ENCODE measurements at regions not wholly inside any gene's neighbourhood (a gene's known extent, or its start where the extent isn't known, plus 50 kb on each side); places are given as distances from the start of the nearest gene placed in this dataset.

DNA sequence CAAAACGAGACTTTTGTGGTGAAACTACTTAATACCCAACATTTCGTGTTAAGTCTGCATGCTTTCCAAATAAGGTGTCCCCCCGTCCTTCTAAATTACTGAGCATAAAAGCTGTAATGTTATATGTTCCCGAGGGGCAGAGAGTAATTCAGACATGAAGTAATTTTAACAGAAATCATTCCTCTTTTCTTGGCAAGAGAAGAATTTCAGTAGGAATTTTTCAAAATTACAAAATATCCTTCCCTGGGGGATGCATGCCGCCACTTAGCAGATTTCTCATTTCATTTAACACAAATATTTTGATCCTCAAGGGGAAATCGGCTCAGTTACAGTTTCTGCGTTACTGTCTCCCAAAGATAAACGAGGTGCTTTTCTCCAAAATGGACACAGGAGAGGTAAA, 213.2 kb upstream of the RHOBTB1 start:
- no peaks in the 10 kb centered on the region for H3K79me2 ChIP-seq (ENCODE audit: insufficient read depth, low read length)
- H4K20me1 ChIP-seq (ENCODE audit: insufficient read depth, low read length): no peaks in the 10 kb centered on the region
- intact Hi-C loops (cut with micrococcal nuclease): no loop called here
- H3K36me3 ChIP-seq (replicated peaks in 1 of 2; ENCODE audit: control insufficient read depth in 1 of 2, insufficient read depth in 2 of 2, low read length in 2 of 2): no peaks in the 10 kb centered on the region
- no CpG with 5 or more reads among the region's 8 CpGs for WGBS (ENCODE audit: insufficient coverage)
- no peak overlapping the region for H3K27ac ChIP-seq (ENCODE audit: low read depth in 1 of 2, low read length in 2 of 2)
- no peak overlapping the region for H2AFZ ChIP-seq (ENCODE audit: insufficient read depth, low read depth, low read length, poor library complexity, severe bottlenecking)
- no peak overlapping the region for H3K4me2 ChIP-seq (replicated peaks; ENCODE audit: extremely low read depth, low read length, poor library complexity, severe bottlenecking)
- H3K9me3 ChIP-seq (replicated peaks in 1 of 2; ENCODE audit: control insufficient read depth in 1 of 2, insufficient read depth in 1 of 2, low read length in 2 of 2): peaks cover 0 to 7% of the 10 kb centered on the region in 2 donors
- Mint-ChIP-seq H3K4me3 (no peak overlapping the region), H3K36me3 (no peaks in the 10 kb centered on the region), H3K9me3 (peaks cover 2 to 10% (median 6%) of the 10 kb centered on the region in 7 donors), H3K27me3 (ENCODE audit: low read depth in 3 of 3) (no peaks in the 10 kb centered on the region), H3K4me1 (no peaks in the 10 kb centered on the region), H3K27ac (no peak overlapping the region)
- H3K4me3 ChIP-seq (replicated peaks in 1 of 3; ENCODE audit: low read depth in 2 of 3, low read length in 3 of 3): no peak overlapping the region
- no peaks in the 10 kb centered on the region for H3K4me1 ChIP-seq (ENCODE audit: control insufficient read depth in 1 of 2, insufficient read depth in 2 of 2, low read length in 2 of 2)
- TF ChIP-seq CTCF (IDR thresholded peaks at IDR 0.05): no peak
- no peak for DNase-seq
- no peaks in the 10 kb centered on the region for H3K27me3 ChIP-seq (ENCODE audit: control insufficient read depth in 2 of 2, insufficient read depth in 2 of 2, low read length in 2 of 2)
- no peak overlapping the region for H3K9ac ChIP-seq (ENCODE audit: insufficient read depth, low read length, poor library complexity, severe bottlenecking)

DNA sequence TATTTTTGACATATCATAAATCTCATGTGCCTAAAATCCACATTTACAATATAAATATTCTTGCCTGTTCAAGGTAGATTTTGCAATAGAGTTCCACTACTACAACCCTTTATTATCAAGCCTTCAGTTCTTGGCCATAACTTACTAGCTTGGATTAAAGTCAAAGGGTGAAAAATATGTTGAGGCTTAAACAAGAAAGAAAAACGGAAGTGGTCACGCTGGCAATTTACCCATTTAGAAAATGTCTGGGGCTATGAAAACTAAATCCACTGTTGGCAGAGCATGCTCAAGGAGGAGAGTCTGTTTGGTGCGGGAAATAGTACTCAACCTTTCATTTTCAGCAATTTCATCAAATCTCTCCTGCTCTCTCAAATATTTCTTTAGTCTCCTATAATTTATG, 209.8 kb upstream of the RHOBTB1 start:
- no peaks in the 10 kb centered on the region for H3K4me1 ChIP-seq (ENCODE audit: control insufficient read depth in 1 of 2, insufficient read depth in 2 of 2, low read length in 2 of 2)
- WGBS (ENCODE audit: insufficient coverage): no CpG with 5 or more reads among the region's 3 CpGs
- H3K36me3 Mint-ChIP-seq: no peaks in the 10 kb centered on the region
- DNase-seq: no peak
- TF ChIP-seq CTCF (IDR thresholded peaks at IDR 0.05): no peak
- no peak overlapping the region for H3K4me3 Mint-ChIP-seq
- H3K9me3 ChIP-seq (replicated peaks in 1 of 2; ENCODE audit: control insufficient read depth in 1 of 2, insufficient read depth in 1 of 2, low read length in 2 of 2): no peaks in the 10 kb centered on the region
- no peak overlapping the region for H3K27ac Mint-ChIP-seq
- no peak overlapping the region for H3K27ac ChIP-seq (ENCODE audit: low read depth in 1 of 2, low read length in 2 of 2)
- intact Hi-C loops (cut with micrococcal nuclease): no loop called here
- no peak overlapping the region for H3K4me3 ChIP-seq (replicated peaks in 1 of 3; ENCODE audit: low read depth in 2 of 3, low read length in 3 of 3)
- H3K27me3 Mint-ChIP-seq (ENCODE audit: low read depth in 3 of 3): no peaks in the 10 kb centered on the region
- H3K4me1 Mint-ChIP-seq: no peaks in the 10 kb centered on the region
- H4K20me1 ChIP-seq (ENCODE audit: insufficient read depth, low read length): no peaks in the 10 kb centered on the region
- H3K27me3 ChIP-seq (ENCODE audit: control insufficient read depth in 2 of 2, insufficient read depth in 2 of 2, low read length in 2 of 2): no peaks in the 10 kb centered on the region
- H3K9ac ChIP-seq (ENCODE audit: insufficient read depth, low read length, poor library complexity, severe bottlenecking): no peak overlapping the region
- H3K9me3 Mint-ChIP-seq: peaks cover 0 to 2% (median 0%) of the 10 kb centered on the region in 7 donors
- no peaks in the 10 kb centered on the region for H3K36me3 ChIP-seq (replicated peaks in 1 of 2; ENCODE audit: control insufficient read depth in 1 of 2, insufficient read depth in 2 of 2, low read length in 2 of 2)
- no peak overlapping the region for H3K4me2 ChIP-seq (replicated peaks; ENCODE audit: extremely low read depth, low read length, poor library complexity, severe bottlenecking)
- no peak overlapping the region for H2AFZ ChIP-seq (ENCODE audit: insufficient read depth, low read depth, low read length, poor library complexity, severe bottlenecking)
- H3K79me2 ChIP-seq (ENCODE audit: insufficient read depth, low read length): no peaks in the 10 kb centered on the region

All from CD14-positive monocyte (primary cell).